Mesendoderm (in vitro differentiated cells): ENCODE measurements at regions not wholly inside any gene's neighbourhood (a gene's known extent, or its start where the extent isn't known, plus 50 kb on each side); places are given as distances from the start of the nearest gene placed in this dataset.

ENCODE experiments used
- DNase-seq: peaks from one replicate; pipeline ENCODE4 v3.0.0; 2013
- H2AK5ac ChIP-seq: 2 replicates; pipeline ENCODE4 v1.6.1; 2013; ENCODE audit warnings: low read length, inconsistent platforms
- H2BK120ac ChIP-seq: 2 replicates; pipeline ENCODE4 v1.6.1; 2013; ENCODE audit warnings: low read depth, mild to moderate bottlenecking, low read length, moderate library complexity, mixed read lengths
- H2BK15ac ChIP-seq: replicated peaks from 2 replicates; pipeline ENCODE4 v1.6.1; 2013; ENCODE audit warnings: low read depth, mild to moderate bottlenecking, moderate library complexity
- H2BK5ac ChIP-seq: 2 replicates; pipeline ENCODE4 v1.6.1; 2013; ENCODE audit warnings: low read length, inconsistent platforms
- H3K18ac ChIP-seq: 2 replicates; pipeline ENCODE4 v1.6.1; 2013; ENCODE audit warnings: mild to moderate bottlenecking, low read length, mixed read lengths
- H3K23ac ChIP-seq: one replicate; pipeline ENCODE4 v1.6.1; 2013; ENCODE audit warnings: low read length
- H3K27ac ChIP-seq: 2 replicates; pipeline ENCODE4 v1.5.1; 2013; ENCODE audit warnings: low read depth, mild to moderate bottlenecking, inconsistent platforms, low read length, moderate library complexity
- H3K27me3 ChIP-seq: 2 replicates; pipeline ENCODE4 v1.6.1; 2013; ENCODE audit warnings: low read length, control low read depth, mild to moderate bottlenecking, inconsistent platforms; ENCODE audit not compliant: insufficient read depth, poor library complexity
- H3K36me3 ChIP-seq: 2 replicates; pipeline ENCODE4 v1.6.1; 2013; ENCODE audit warnings: low read length, inconsistent platforms; ENCODE audit not compliant: control insufficient read depth, insufficient read depth
- H3K4ac ChIP-seq: one replicate; pipeline ENCODE4 v1.6.1; 2013; ENCODE audit warnings: low read depth, mild to moderate bottlenecking, low read length, moderate library complexity
- H3K4me1 ChIP-seq: 2 replicates; pipeline ENCODE4 v1.6.1; 2013; ENCODE audit warnings: low read depth, low read length, inconsistent platforms; ENCODE audit not compliant: control insufficient read depth
- H3K4me2 ChIP-seq: 2 replicates; pipeline ENCODE4 v1.6.1; 2013; ENCODE audit warnings: low read length
- H3K4me3 ChIP-seq: 2 replicates; pipeline ENCODE4 v1.5.1; 2013; ENCODE audit warnings: mild to moderate bottlenecking, low read length
- H3K56ac ChIP-seq: one replicate; pipeline ENCODE4 v1.6.1; 2013; ENCODE audit warnings: low read length
- H3K79me1 ChIP-seq: 2 replicates; pipeline ENCODE4 v1.6.1; 2013; ENCODE audit warnings: low read length, inconsistent platforms
- H3K79me2 ChIP-seq: 2 replicates; pipeline ENCODE4 v1.6.1; 2013; ENCODE audit warnings: mild to moderate bottlenecking, low read length; ENCODE audit not compliant: control insufficient read depth, insufficient read depth
- H3K9ac ChIP-seq: 2 replicates; pipeline ENCODE4 v1.6.1; 2013; ENCODE audit warnings: low read length, inconsistent platforms
- H4K5ac ChIP-seq: one replicate; pipeline ENCODE4 v1.6.1; 2013; ENCODE audit warnings: low read length
- H4K8ac ChIP-seq: one replicate; pipeline ENCODE4 v1.6.1; 2013; ENCODE audit warnings: low read depth, mild to moderate bottlenecking, control low read depth, low read length, moderate library complexity
- WGBS: extraction: QIAGEN DNeasy Blood & Tissue Kit; methylation state at CpG from one replicate; pipeline ENCODE4 v1.1.7; 2013; ENCODE audit warnings: low lambda C conversion rate, missing lambda C conversion rate; ENCODE audit not compliant: insufficient coverage; ENCODE audit errors: extremely low coverage; 5-methylcytosine and 5-hydroxymethylcytosine counted together

- Histone ChIP-seq H3K27me3 (no peaks in the 10 kb centered on the region), H3K36me3 (no peaks in the 10 kb centered on the region), H3K27ac (no peak overlapping the region), H2BK5ac (no peak overlapping the region), H3K4ac (no peak overlapping the region), H2BK120ac (no peak overlapping the region), H2AK5ac (no peak overlapping the region), H3K56ac (no peak overlapping the region), H2BK15ac (no peak overlapping the region), H3K18ac (peak overlapping the region; percentile 76), H4K5ac (no peak overlapping the region), H4K8ac (no peak overlapping the region), H3K4me3 (no peak overlapping the region), H3K23ac (no peak overlapping the region), H3K4me2 (no peak overlapping the region), H3K79me1 (no peaks in the 10 kb centered on the region), H3K9ac (no peak overlapping the region), H3K4me1 (peaks cover 4% of the 10 kb centered on the region), H3K79me2 (no peaks in the 10 kb centered on the region)
- no CpG with 5 or more reads among the region's 5 CpGs for WGBS
- no peak for DNase-seq
Observed at GRCh38 chr6:8507286-8507685, 71.9 kb upstream of the SLC35B3 start.

GRCh38 chr6:8506126-8506525 lies 70.8 kb upstream of the SLC35B3 start:
- Histone ChIP-seq H3K56ac (no peak overlapping the region), H3K36me3 (no peaks in the 10 kb centered on the region), H4K8ac (no peak overlapping the region), H3K4ac (no peak overlapping the region), H3K4me3 (no peak overlapping the region), H3K4me1 (peaks cover 4% of the 10 kb centered on the region), H2BK5ac (no peak overlapping the region), H2BK15ac (no peak overlapping the region), H3K79me1 (no peaks in the 10 kb centered on the region), H2BK120ac (no peak overlapping the region), H3K23ac (no peak overlapping the region), H3K27ac (peak overlapping the region; percentile 51), H3K4me2 (no peak overlapping the region), H4K5ac (no peak overlapping the region), H2AK5ac (no peak overlapping the region), H3K18ac (no peak overlapping the region), H3K27me3 (no peaks in the 10 kb centered on the region), H3K79me2 (no peaks in the 10 kb centered on the region), H3K9ac (no peak overlapping the region)
- WGBS: no CpG with 5 or more reads among the region's 1 CpG
- peak; percentile 91 for DNase-seq

GRCh38 chr6:8499540-8499939 lies 64.2 kb upstream of the SLC35B3 start:
- no peaks in the 10 kb centered on the region for H3K79me2 ChIP-seq
- no CpG with 5 or more reads among the region's 1 CpG for WGBS
- peak; percentile 22 for DNase-seq

DNA sequence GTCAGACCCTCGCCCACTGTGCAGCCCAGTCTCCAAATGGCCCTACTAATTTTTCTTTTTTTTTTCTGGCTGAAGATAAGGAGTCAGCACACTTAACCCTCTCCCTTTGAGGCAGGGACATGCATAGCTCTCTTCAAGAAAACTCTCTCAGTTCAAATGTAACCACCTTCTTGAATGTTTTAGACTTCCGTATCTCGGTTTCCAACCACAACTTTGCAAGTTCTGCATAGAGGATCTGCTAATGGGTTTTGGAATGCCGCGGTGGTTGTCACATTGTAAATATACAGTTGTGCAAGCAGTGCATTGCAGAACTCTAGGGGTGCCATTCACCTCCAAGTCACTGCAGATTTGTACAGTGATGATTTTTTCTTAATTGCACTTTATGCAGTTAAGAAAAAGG lies 59.4 kb upstream of the SLC35B3 start:
- Histone ChIP-seq H3K9ac (no peak overlapping the region), H4K8ac (no peak overlapping the region), H3K79me2 (no peaks in the 10 kb centered on the region), H3K36me3 (no peaks in the 10 kb centered on the region), H3K4me2 (no peak overlapping the region), H3K79me1 (no peaks in the 10 kb centered on the region), H3K23ac (no peak overlapping the region), H2BK120ac (no peak overlapping the region), H3K4me1 (no peaks in the 10 kb centered on the region), H3K56ac (no peak overlapping the region), H2BK15ac (no peak overlapping the region), H3K27ac (no peak overlapping the region), H4K5ac (no peak overlapping the region), H3K18ac (no peak overlapping the region), H2AK5ac (no peak overlapping the region), H3K4me3 (no peak overlapping the region), H3K27me3 (no peaks in the 10 kb centered on the region), H2BK5ac (no peak overlapping the region), H3K4ac (no peak overlapping the region)
- no peak for DNase-seq
- no CpG with 5 or more reads among the region's 5 CpGs for WGBS

More at GRCh38 chr6:8499540-8499939, 64.2 kb upstream of the SLC35B3 start:
- H3K36me3 ChIP-seq: no peaks in the 10 kb centered on the region
- H2AK5ac ChIP-seq: no peak overlapping the region
- no peak overlapping the region for H3K9ac ChIP-seq
- H4K8ac ChIP-seq: no peak overlapping the region
- H2BK15ac ChIP-seq: no peak overlapping the region
- H3K79me1 ChIP-seq: no peaks in the 10 kb centered on the region
- H3K4ac ChIP-seq: no peak overlapping the region
- H2BK5ac ChIP-seq: no peak overlapping the region
- no peak overlapping the region for H4K5ac ChIP-seq
- H3K4me1 ChIP-seq: no peaks in the 10 kb centered on the region
- no peak overlapping the region for H3K27ac ChIP-seq
- H2BK120ac ChIP-seq: no peak overlapping the region
- no peak overlapping the region for H3K4me2 ChIP-seq
- H3K27me3 ChIP-seq: no peaks in the 10 kb centered on the region
- H3K56ac ChIP-seq: no peak overlapping the region
- H3K23ac ChIP-seq: no peak overlapping the region
- H3K4me3 ChIP-seq: no peak overlapping the region
- H3K18ac ChIP-seq: no peak overlapping the region

DNA sequence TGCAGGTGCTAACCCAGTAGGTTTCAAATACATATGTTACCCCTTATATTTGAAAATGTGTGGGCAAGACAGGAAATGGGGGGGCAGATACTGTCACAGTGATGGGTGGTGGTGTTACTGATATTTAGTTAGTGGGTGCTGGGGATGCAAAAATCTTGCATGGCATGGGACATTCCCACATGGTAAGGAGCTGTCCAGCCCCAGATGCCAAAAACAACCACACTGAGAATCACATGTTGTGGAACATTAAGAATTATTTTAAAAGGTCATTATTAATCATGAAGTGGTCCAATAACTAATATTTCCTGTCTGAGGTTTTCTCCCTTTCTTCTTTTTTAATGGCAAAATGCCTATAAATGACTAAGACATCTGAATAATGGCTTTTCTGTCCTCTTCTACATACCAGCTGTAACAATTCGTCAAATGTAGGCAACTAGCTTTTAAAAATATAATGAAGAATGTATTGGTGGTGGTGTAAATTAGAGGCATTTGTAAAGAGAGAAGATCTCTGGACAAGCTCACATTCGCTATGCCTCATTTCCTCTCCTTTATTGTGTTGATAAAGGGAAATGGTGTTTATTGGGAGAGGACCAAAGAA lies 57.3 kb upstream of the SLC35B3 start:
- Histone ChIP-seq H3K9ac (no peak overlapping the region), H2BK120ac (no peak overlapping the region), H3K36me3 (no peaks in the 10 kb centered on the region), H2BK15ac (no peak overlapping the region), H4K8ac (no peak overlapping the region), H3K79me1 (no peaks in the 10 kb centered on the region), H3K4me1 (no peaks in the 10 kb centered on the region), H3K4me2 (no peak overlapping the region), H3K27ac (no peak overlapping the region), H3K79me2 (no peaks in the 10 kb centered on the region), H4K5ac (no peak overlapping the region), H3K56ac (no peak overlapping the region), H3K4ac (no peak overlapping the region), H2AK5ac (no peak overlapping the region), H3K23ac (no peak overlapping the region), H3K18ac (no peak overlapping the region), H3K27me3 (no peaks in the 10 kb centered on the region), H3K4me3 (no peak overlapping the region), H2BK5ac (no peak overlapping the region)
- DNase-seq: no peak
- WGBS: no CpG with 5 or more reads among the region's 2 CpGs
